Heart left ventricle (tissue), 13 donors: ENCODE measurements at regions not wholly inside any gene's neighbourhood (a gene's known extent, or its start where the extent isn't known, plus 50 kb on each side); places are given as distances from the start of the nearest gene placed in this dataset.

ENCODE experiments used
- CTCF ChIP-seq, 12 donors: fragments of 200-600 bp; sonication (generic) in 4 of 12; IDR thresholded peaks; one replicate each; pipeline versions ENCODE4 v1.5.0 to v1.8.0; 2018 to 2022; ENCODE audit warnings: antibody characterized with exemption in 12 of 12, mild to moderate bottlenecking in 5 of 12
- POLR2A ChIP-seq, 2 donors: fragments of 450-650 bp; IDR thresholded peaks; one replicate each; pipeline ENCODE4 v1.6.1; 2017; ENCODE audit warnings: antibody characterized with exemption in 2 of 2, mild to moderate bottlenecking in 2 of 2, moderate library complexity in 2 of 2
- donor health status: ischemic (EF 13 %, LVEDD 7.1; RV severe dilation, severe dysfunction).
- donor health status: DM: no; HTN: yes; CAD: no.
- donor health status: DM: no; HTN: no; CAD: no.
- donor health status: ischemic (EF 25% LVEDD 6.9; RV normal size, moderate dysfunction).
- donor health status: ischemic (EF 25% LVEDD 5.7; RV mildly dilated, moderate dysfunction).
- donor health status: ischemic (EF 35%, LVEDD 5.7; RV mildly dilated, moderate dysfunction).
- donor health status: nonischemic (EF 11% LVEDD 7.7; RV severe dilation, severe dysfunction).
- donor health status: DM: yes; HTN: yes; CAD: no.
- donor health status: PGD.
- donor health status: ischemic (EF 29% LVEDD 5.4; RV normal size, mild dysfunction).
- donor health status: nonischemic (EF 23%, LVEDD 6.1; RV moderate dilation, normal function).

- TF ChIP-seq POLR2A (IDR thresholded peaks at IDR 0.05) (no peak), CTCF (IDR thresholded peaks at IDR 0.05) (no peak)
Observed at GRCh38 chr2:41038408-41038807, 586.5 kb upstream of the SLC8A1 start.
